Mammary epithelial cell (primary cell): ENCODE measurements at regions not wholly inside any gene's neighbourhood (a gene's known extent, or its start where the extent isn't known, plus 50 kb on each side); places are given as distances from the start of the nearest gene placed in this dataset.
A peak's percentile ranks its signal among the peaks of the same experiment; 100 is the strongest.

Experiments
- CTCF ChIP-seq, 2 donors: IDR thresholded peaks in 1 of 2; conservative IDR thresholded peaks in 1 of 2; 2 replicates each; pipeline ENCODE4 v1.5.1; 2011 to 2012; ENCODE audit warnings: inconsistent platforms in 2 of 2, low read length in 2 of 2, mild to moderate bottlenecking in 2 of 2, control low read depth in 1 of 2, low read depth in 1 of 2; ENCODE audit not compliant: insufficient read depth in 1 of 2; ENCODE audit errors: extremely low read depth in 1 of 2
- EZH2 ChIP-seq: IDR thresholded peaks from 2 replicates; pipeline ENCODE4 v1.6.1; 2012; ENCODE audit warnings: low read length, inconsistent platforms, borderline replicate concordance

GRCh38 chr4:126051689-126052424 lies 737.1 kb downstream of the FAT4 start:
- TF ChIP-seq CTCF (conservative IDR thresholded peaks at IDR 0.05 in 1 of 2, IDR thresholded peaks at IDR 0.05 in 1 of 2; ENCODE audit: extremely low read depth in 1 of 2, insufficient read depth in 1 of 2, low read depth in 1 of 2, low read length in 2 of 2), result peak in 1 of 2 donors; percentile 19
- TF ChIP-seq EZH2, result no peak
